PC-9 (cell line): ENCODE measurements at regions not wholly inside any gene's neighbourhood (a gene's known extent, or its start where the extent isn't known, plus 50 kb on each side); places are given as distances from the start of the nearest gene placed in this dataset.
"Not testable (repeated sequence)": the region's sequence is repeated elsewhere in the genome, so short reads cannot be mapped to it uniquely, and the experiment has no call there.

Experiments
- BruUV-seq: library from RNA; stranded (reverse); fragments of 400-500 nt; replicated peaks from 2 replicates; lab custom pipeline; 2021; lab: Mats Ljungman, UMichigan
- CTCF ChIA-PET: fragments of 300-600 bp; sonication (Branson Sonifier 250); formaldehyde crosslinking; loops from one replicate; lab custom pipeline; 2022; ENCODE audit warnings: antibody characterized with exemption; lab: Charles Lee
- POLR2A ChIA-PET: fragments of 300-600 bp; sonication (Branson Sonifier 250); formaldehyde crosslinking; loops from one replicate; lab custom pipeline; 2022; ENCODE audit warnings: antibody characterized with exemption; ENCODE audit not compliant: unreplicated experiment; lab: Charles Lee
- DNase-seq, 2 experiments: peaks; one replicate each; pipeline versions ENCODE4 v3.0.0 to v3.0.0-alpha.2; 2015 to 2022; ENCODE audit warnings: mixed read lengths in 1 of 2
- H2AFZ ChIP-seq: fragments of 200-600 bp; sonication (generic); 2 replicates; pipeline ENCODE4 v1.8.1; 2017; ENCODE audit warnings: antibody characterized with exemption
- H3F3A ChIP-seq: fragments of 200-600 bp; sonication (generic); 2 replicates; pipeline ENCODE4 v1.8.1; 2017; ENCODE audit warnings: antibody characterized with exemption, mild to moderate bottlenecking, low read depth; ENCODE audit not compliant: insufficient read depth
- H3K27ac ChIP-seq: fragments of 200-600 bp; sonication (generic); 2 replicates; pipeline ENCODE4 v1.6.1; 2016; ENCODE audit warnings: mixed run types
- H3K27me3 ChIP-seq: fragments of 200-600 bp; sonication (generic); 2 replicates; pipeline ENCODE4 v1.6.1; 2016; ENCODE audit warnings: low read depth, mixed run types; ENCODE audit not compliant: insufficient read depth
- H3K36me3 ChIP-seq: fragments of 200-600 bp; sonication (generic); 2 replicates; pipeline ENCODE4 v1.6.1; 2016; ENCODE audit warnings: low read depth, mixed run types
- H3K4me1 ChIP-seq: fragments of 200-600 bp; sonication (generic); replicated peaks from 2 replicates; pipeline ENCODE4 v1.6.1; 2016; ENCODE audit warnings: mixed run types; ENCODE audit not compliant: insufficient read depth
- H3K4me2 ChIP-seq: fragments of 200-600 bp; sonication (generic); 2 replicates; pipeline ENCODE4 v1.6.1; 2017; ENCODE audit warnings: mixed run types
- H3K4me3 ChIP-seq: fragments of 200-600 bp; sonication (generic); 2 replicates; pipeline ENCODE4 v1.6.1; 2016; ENCODE audit warnings: mixed run types
- H3K79me2 ChIP-seq: fragments of 200-600 bp; sonication (generic); 2 replicates; pipeline ENCODE4 v1.6.1; 2017; ENCODE audit warnings: low read depth, mixed run types
- H3K9me2 ChIP-seq: fragments of 200-600 bp; sonication (generic); 2 replicates; pipeline ENCODE4 v1.8.1; 2017; ENCODE audit warnings: mild to moderate bottlenecking; ENCODE audit not compliant: insufficient read depth
- H3K9me3 ChIP-seq: fragments of 200-600 bp; sonication (generic); 2 replicates; pipeline ENCODE4 v1.8.1; 2016; ENCODE audit warnings: low read depth; ENCODE audit not compliant: insufficient read depth
- H4K20me1 ChIP-seq: fragments of 200-600 bp; sonication (generic); 2 replicates; pipeline ENCODE4 v1.8.1; 2017; ENCODE audit not compliant: insufficient read depth
- EZH2 ChIP-seq: fragments of 200-600 bp; sonication (generic); IDR thresholded peaks from 2 replicates; pipeline ENCODE4 v1.8.0; 2017; ENCODE audit warnings: antibody characterized with exemption, low read depth
- intact Hi-C: fragments of 100-400 bp; cut with micrococcal nuclease; formaldehyde crosslinking; loops from one replicate; pipeline ENCODE4 v1.10.0; 2022; ENCODE audit not compliant: unreplicated experiment
- TF ChIP-seq, protein P1 (sequence below): fragments of 200-600 bp; sonication (generic); conservative IDR thresholded peaks from 2 replicates; pipeline ENCODE4 v1.6.1; 2017; ENCODE audit warnings: mixed run types, antibody characterized with exemption, mild to moderate bottlenecking, moderate library complexity

DNA sequence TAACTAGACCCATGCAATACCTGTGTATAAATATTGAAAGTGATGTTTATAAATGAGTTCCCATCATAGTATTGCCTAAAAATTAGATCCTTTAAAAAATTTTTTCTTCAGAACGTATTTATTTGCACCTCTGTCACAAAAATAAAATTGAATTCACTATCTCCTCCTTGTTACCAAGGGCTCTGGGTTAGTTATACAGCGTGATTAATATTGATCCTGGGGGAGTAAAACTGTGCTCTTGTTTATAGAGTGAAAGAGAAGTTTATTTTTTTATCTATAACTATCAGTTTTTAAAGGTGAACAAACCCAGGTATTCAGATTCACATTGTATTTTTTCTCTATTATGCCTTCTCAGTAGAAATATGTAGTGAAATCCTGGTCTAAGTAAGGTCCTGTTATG, 458.5 kb downstream of the CPS1 start:
- Histone ChIP-seq H3K4me1 (no peaks in the 10 kb centered on the region), H3K36me3 (no peaks in the 10 kb centered on the region), H2AFZ (no peak overlapping the region), H3K27ac (no peak overlapping the region), H3K79me2 (no peaks in the 10 kb centered on the region), H3K4me2 (no peak overlapping the region), H3K4me3 (no peak overlapping the region), H3K27me3 (no peaks in the 10 kb centered on the region), H3K9me3 (no peaks in the 10 kb centered on the region), H3K9me2 (no peaks in the 10 kb centered on the region), H3F3A (no peaks in the 10 kb centered on the region), H4K20me1 (no peaks in the 10 kb centered on the region)
- no peak for DNase-seq
- ChIA-PET CTCF (no interaction called here), POLR2A (no interaction called here)
- no TSS peak for BruUV-seq
- TF ChIP-seq EZH2: no peak
- TF ChIP-seq, protein P1, sequence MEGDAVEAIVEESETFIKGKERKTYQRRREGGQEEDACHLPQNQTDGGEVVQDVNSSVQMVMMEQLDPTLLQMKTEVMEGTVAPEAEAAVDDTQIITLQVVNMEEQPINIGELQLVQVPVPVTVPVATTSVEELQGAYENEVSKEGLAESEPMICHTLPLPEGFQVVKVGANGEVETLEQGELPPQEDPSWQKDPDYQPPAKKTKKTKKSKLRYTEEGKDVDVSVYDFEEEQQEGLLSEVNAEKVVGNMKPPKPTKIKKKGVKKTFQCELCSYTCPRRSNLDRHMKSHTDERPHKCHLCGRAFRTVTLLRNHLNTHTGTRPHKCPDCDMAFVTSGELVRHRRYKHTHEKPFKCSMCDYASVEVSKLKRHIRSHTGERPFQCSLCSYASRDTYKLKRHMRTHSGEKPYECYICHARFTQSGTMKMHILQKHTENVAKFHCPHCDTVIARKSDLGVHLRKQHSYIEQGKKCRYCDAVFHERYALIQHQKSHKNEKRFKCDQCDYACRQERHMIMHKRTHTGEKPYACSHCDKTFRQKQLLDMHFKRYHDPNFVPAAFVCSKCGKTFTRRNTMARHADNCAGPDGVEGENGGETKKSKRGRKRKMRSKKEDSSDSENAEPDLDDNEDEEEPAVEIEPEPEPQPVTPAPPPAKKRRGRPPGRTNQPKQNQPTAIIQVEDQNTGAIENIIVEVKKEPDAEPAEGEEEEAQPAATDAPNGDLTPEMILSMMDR: no peak
- intact Hi-C loops: no loop called here

- POLR2A ChIA-PET, DNase-seq, H3K4me2 ChIP-seq, CTCF ChIA-PET, H3K4me3 ChIP-seq, H3K79me2 ChIP-seq, intact Hi-C loops, H3K9me2 ChIP-seq, BruUV-seq, H3K36me3 ChIP-seq, H3K9me3 ChIP-seq, H3K27me3 ChIP-seq, H3K4me1 ChIP-seq, H3K27ac ChIP-seq, H3F3A ChIP-seq, H4K20me1 ChIP-seq, H2AFZ ChIP-seq: not testable (repeated sequence)
These were observed 468.7 kb downstream of the CPS1 start for GRCh38 chr2:211025089-211025488.

DNA sequence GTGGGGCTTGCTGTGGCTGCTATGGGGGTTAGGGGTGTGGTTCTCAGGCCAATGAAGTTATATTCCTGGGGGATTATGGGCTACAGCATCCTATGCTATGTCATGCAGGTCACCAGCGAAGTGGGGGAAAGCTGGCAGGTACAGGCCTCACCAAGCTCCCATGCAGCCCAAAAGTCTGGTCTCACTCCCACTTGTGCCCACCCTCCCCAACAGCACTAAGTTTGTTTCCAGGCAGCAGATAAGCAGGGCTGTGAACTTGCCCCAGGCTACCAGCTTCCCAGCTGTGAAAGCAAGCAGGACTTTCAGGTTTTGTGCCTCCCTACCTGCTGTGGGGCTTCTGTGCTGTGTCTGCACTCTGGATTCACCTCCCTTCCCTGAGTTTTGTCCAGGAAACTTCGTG, 469.7 kb downstream of the CPS1 start:
- H3K36me3 ChIP-seq: no peaks in the 10 kb centered on the region
- no peaks in the 10 kb centered on the region for H3F3A ChIP-seq
- DNase-seq: no peak
- no peaks in the 10 kb centered on the region for H4K20me1 ChIP-seq
- TF ChIP-seq, protein P1: no peak
- TF ChIP-seq EZH2: no peak
- no peak overlapping the region for H2AFZ ChIP-seq
- H3K4me2 ChIP-seq: no peak overlapping the region
- BruUV-seq: no TSS peak
- intact Hi-C loops: no loop called here
- no peak overlapping the region for H3K4me3 ChIP-seq
- H3K9me2 ChIP-seq: no peaks in the 10 kb centered on the region
- H3K27me3 ChIP-seq: no peaks in the 10 kb centered on the region
- H3K9me3 ChIP-seq: no peaks in the 10 kb centered on the region; the same call in 1 of the 2 replicates
- H3K79me2 ChIP-seq: no peaks in the 10 kb centered on the region
- POLR2A ChIA-PET: no interaction called here
- CTCF ChIA-PET: no interaction called here
- no peaks in the 10 kb centered on the region for H3K4me1 ChIP-seq
- no peak overlapping the region for H3K27ac ChIP-seq

GRCh38 chr2:211027976-211028375, 471.6 kb downstream of the CPS1 start:
- H3K9me3 ChIP-seq: no peaks in the 10 kb centered on the region; the same call in 1 of the 2 replicates
- DNase-seq: no peak
- H4K20me1 ChIP-seq: no peaks in the 10 kb centered on the region
- intact Hi-C loops: no loop called here
- no peak overlapping the region for H3K27ac ChIP-seq
- H3K9me2 ChIP-seq: no peaks in the 10 kb centered on the region
- no peak overlapping the region for H2AFZ ChIP-seq
- no TSS peak for BruUV-seq
- no peaks in the 10 kb centered on the region for H3K4me1 ChIP-seq
- no peak for TF ChIP-seq EZH2
- no peaks in the 10 kb centered on the region for H3K27me3 ChIP-seq
- no peaks in the 10 kb centered on the region for H3K79me2 ChIP-seq
- ChIA-PET POLR2A (no interaction called here), CTCF (no interaction called here)
- H3K36me3 ChIP-seq: no peaks in the 10 kb centered on the region
- no peak overlapping the region for H3K4me2 ChIP-seq
- H3K4me3 ChIP-seq: no peak overlapping the region
- no peaks in the 10 kb centered on the region for H3F3A ChIP-seq
